SU-DHL-6 (cell line): ENCODE measurements at regions not wholly inside any gene's neighbourhood (a gene's known extent, or its start where the extent isn't known, plus 50 kb on each side); places are given as distances from the start of the nearest gene placed in this dataset.

Source experiments
- H2AFZ ChIP-seq: fragments of 200-600 bp; sonication (generic); 2 replicates; pipeline ENCODE4 v1.6.1; 2014; ENCODE audit warnings: low read depth, mild to moderate bottlenecking, moderate library complexity, mixed read lengths, antibody characterized with exemption, low read length; ENCODE audit not compliant: severe bottlenecking
- H3F3A ChIP-seq: fragments of 200-600 bp; shearing (Covaris generic); 2 replicates; pipeline ENCODE4 v1.6.0; 2016; ENCODE audit warnings: antibody characterized with exemption, mild to moderate bottlenecking; ENCODE audit not compliant: insufficient read depth
- H3K27ac ChIP-seq: fragments of 200-600 bp; sonication (generic); 2 replicates; pipeline ENCODE4 v1.5.1; 2016; ENCODE audit warnings: low read depth, mild to moderate bottlenecking, low read length, moderate library complexity, mixed read lengths
- H3K27me3 ChIP-seq: fragments of 200-600 bp; sonication (generic), shearing (Covaris generic); 2 replicates; pipeline ENCODE4 v1.6.0; 2014; ENCODE audit warnings: mild to moderate bottlenecking, low read length
- H3K36me3 ChIP-seq: fragments of 200-600 bp; sonication (generic); 2 replicates; pipeline ENCODE4 v1.6.1; 2014; ENCODE audit warnings: mild to moderate bottlenecking, low read length, mixed read lengths
- H3K4me2 ChIP-seq: fragments of 300-600, 200-600 bp; shearing (Covaris generic), sonication (generic); 2 replicates; pipeline ENCODE4 v1.6.0; 2014; ENCODE audit warnings: low read length, low read depth, mild to moderate bottlenecking; ENCODE audit not compliant: poor library complexity, severe bottlenecking
- H3K4me3 ChIP-seq: fragments of 200-600 bp; sonication (generic); 2 replicates; pipeline ENCODE4 v1.5.1; 2014; ENCODE audit warnings: antibody characterized with exemption, low read length, mild to moderate bottlenecking, mixed read lengths; ENCODE audit not compliant: insufficient read depth, poor library complexity, severe bottlenecking
- H3K79me2 ChIP-seq: fragments of 200-600 bp; sonication (generic); 2 replicates; pipeline ENCODE4 v1.6.1; 2014; ENCODE audit warnings: mild to moderate bottlenecking, low read length, moderate library complexity; ENCODE audit not compliant: insufficient read depth
- H3K9ac ChIP-seq: fragments of 200-600 bp; sonication (generic); 2 replicates; pipeline ENCODE4 v1.7.0; 2014; ENCODE audit warnings: mild to moderate bottlenecking, low read length
- H3K9me2 ChIP-seq: fragments of 200-600 bp; sonication (generic); replicated peaks from 2 replicates; pipeline ENCODE4 v1.6.1; 2014; ENCODE audit warnings: low read length; ENCODE audit not compliant: insufficient read depth
- H3K9me3 ChIP-seq: fragments of 200-600 bp; sonication (generic); 2 replicates; pipeline ENCODE4 v1.6.1; 2014; ENCODE audit warnings: low read length, mixed read lengths; ENCODE audit not compliant: insufficient read depth
- H4K20me1 ChIP-seq: fragments of 200-600 bp; sonication (generic); 2 replicates; pipeline ENCODE4 v1.6.1; 2014; ENCODE audit warnings: low read depth, mild to moderate bottlenecking, antibody characterized with exemption, low read length, moderate library complexity, mixed read lengths
- CTCF ChIP-seq: fragments of 200-600 bp; sonication (generic); IDR thresholded peaks from one replicate; pipeline ENCODE4 v1.5.1; 2017; ENCODE audit warnings: antibody characterized with exemption, mild to moderate bottlenecking, low read length, moderate library complexity; ENCODE audit not compliant: insufficient read depth, poor library complexity, severe bottlenecking
- EZH2phosphoT487 ChIP-seq: fragments of 200-600 bp; sonication (generic), shearing (Covaris generic); conservative IDR thresholded peaks from 2 replicates; pipeline ENCODE4 v1.6.1; 2018; ENCODE audit warnings: mild to moderate bottlenecking, antibody characterized with exemption, low read length, moderate library complexity, mixed read lengths

- Histone ChIP-seq H3K27me3 (peaks cover under 1% of the 10 kb centered on the region; the same call in 1 of the 2 replicates), H3K9me2 (no peaks in the 10 kb centered on the region), H3K9ac (no peak overlapping the region), H3K4me2 (no peak overlapping the region), H4K20me1 (no peaks in the 10 kb centered on the region), H3K79me2 (no peaks in the 10 kb centered on the region), H2AFZ (no peak overlapping the region), H3K9me3 (no peaks in the 10 kb centered on the region), H3F3A (no peaks in the 10 kb centered on the region), H3K4me3 (no peak overlapping the region), H3K27ac (no peak overlapping the region), H3K36me3 (no peaks in the 10 kb centered on the region)
- TF ChIP-seq EZH2phosphoT487 (no peak), CTCF (no peak)
Observed at GRCh38 chr10:69750725-69751124, 51.0 kb upstream of the COL13A1 start.

- Histone ChIP-seq H3K4me3 (no peak overlapping the region), H3K9me2 (no peaks in the 10 kb centered on the region), H3K79me2 (no peaks in the 10 kb centered on the region), H3K4me2 (no peak overlapping the region), H3K36me3 (no peaks in the 10 kb centered on the region), H2AFZ (no peak overlapping the region), H3K27me3 (peaks cover 2% of the 10 kb centered on the region; the same call in 1 of the 2 replicates), H3K9ac (no peak overlapping the region), H3K27ac (no peak overlapping the region), H4K20me1 (no peaks in the 10 kb centered on the region), H3F3A (no peaks in the 10 kb centered on the region), H3K9me3 (no peaks in the 10 kb centered on the region)
- TF ChIP-seq EZH2phosphoT487 (no peak), CTCF (no peak)
Observed at GRCh38 chr10:69751214-69751613, 50.5 kb upstream of the COL13A1 start.
